IPS-NIHi11 (cell line): ENCODE measurements at regions not wholly inside any gene's neighbourhood (a gene's known extent, or its start where the extent isn't known, plus 50 kb on each side); places are given as distances from the start of the nearest gene placed in this dataset.

ENCODE experiments used
- DNase-seq: peaks from one replicate; pipeline ENCODE4 v3.0.0; 2012; ENCODE audit warnings: mixed read lengths, low spot score

DNA sequence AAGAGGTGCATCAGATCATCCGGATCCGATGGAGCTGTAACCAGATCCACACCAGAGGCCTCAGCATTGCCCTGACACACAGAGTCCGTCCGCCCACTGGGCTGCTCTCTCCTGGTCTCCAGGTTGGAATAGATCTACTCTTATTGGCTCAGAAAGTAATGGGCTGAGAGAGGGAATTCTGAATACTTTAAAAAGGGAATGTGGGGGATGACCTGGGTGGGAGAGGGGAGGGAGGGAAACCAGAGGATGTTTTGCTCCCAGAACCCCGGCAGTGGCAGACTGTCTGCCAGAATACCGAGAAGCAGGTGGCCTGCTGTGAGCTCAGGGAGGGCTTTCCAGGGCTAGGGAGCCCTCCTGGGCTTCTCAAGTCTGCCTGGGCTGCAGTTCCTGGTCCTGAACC is 126.5 kb downstream of the ENGASE start:
- DNase-seq = no peak

DNA sequence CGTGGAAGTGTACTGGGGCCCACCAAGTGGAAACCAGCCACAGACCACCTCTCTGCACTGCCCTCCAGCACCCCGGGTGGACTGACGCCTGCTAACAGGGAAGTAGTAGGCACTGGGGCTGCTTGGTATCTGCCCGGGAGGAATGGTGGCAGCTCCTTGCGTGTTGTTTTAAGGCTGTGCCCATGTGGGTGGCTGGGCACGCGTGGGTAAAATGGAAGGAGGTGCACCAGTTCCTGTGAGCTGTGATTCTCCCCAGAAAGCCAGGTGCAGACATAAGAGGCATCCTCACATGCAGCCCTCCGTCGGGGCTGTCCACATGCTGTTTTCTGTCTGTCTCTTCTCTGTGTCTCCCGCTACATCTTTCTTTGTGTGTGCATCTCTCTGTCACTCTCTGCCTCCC is 122.3 kb downstream of the ENGASE start:
- DNase-seq = no peak

DNA sequence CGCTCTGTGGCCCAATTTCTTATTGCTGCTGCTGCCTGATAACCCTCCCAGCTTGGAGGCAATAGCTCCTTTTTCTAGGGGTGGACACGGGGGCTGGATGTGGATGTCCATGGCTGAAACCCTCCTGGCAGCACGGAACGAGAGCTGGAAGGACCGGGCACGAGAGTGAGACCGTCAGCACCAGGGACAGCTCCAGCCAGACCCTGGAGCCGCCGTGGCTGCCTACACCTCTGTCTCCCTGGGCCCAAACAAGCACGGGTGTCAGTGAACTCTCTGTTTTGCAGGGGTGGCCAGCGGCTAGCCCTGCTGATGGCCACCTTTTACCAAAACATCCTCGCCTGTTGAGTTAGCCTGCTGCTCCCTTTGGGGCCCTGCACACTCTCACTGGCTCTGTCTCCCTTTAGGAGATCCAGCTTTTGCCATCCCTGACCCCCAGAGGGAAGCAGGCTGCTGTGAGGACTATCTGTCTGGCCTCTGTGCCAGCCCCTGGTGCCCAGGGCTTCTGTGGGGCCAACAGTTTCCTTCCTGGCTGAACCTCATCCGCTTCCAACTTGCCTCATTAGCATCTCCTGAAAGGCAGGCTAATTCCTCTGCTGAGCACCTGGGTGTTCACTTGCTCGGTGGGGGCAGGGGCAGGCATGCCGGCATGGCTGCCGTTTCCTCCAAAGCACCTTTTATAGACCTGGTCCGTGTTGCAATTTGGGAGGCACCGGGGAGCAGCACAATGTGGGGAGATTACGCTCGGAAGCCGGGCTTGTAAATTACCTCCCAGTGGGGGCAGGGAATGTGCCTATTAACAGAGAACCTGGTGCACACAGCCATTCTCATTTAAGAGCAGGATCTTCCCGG is 118.1 kb downstream of the ENGASE start:
- DNase-seq = peak; percentile 85

DNA sequence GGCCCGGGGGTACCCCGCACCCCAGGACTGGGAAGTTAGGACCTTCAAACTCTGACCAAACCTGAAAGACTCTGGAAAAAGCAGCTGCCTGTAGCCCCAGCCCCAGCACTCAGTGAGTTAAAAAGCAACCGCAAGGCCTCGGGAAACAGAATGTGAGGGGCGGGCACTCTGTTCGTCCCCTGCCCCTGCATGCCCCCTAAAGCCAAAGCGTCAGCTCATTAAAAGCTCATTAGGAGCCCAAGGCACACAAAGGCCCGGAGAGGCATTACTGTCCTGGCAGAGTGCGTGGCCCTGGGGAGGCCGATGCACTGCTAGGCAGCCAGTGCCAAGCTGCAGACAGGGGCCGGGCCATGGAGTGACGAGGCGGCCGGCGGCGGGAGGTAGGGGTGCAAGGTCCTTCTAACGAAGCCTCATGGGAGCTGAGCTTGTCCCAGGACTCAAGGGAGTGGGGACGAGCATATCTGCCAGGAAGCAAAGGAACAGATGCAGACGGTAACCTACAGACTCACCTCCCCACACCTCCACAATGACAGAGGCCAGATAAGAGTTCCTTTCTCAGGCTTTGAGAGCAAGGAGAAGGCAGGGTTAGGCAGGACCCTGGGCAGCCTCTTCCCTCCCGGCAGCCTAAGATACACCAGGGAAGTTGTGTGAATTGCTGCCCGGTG is 116.8 kb downstream of the ENGASE start:
- no peak for DNase-seq

DNA sequence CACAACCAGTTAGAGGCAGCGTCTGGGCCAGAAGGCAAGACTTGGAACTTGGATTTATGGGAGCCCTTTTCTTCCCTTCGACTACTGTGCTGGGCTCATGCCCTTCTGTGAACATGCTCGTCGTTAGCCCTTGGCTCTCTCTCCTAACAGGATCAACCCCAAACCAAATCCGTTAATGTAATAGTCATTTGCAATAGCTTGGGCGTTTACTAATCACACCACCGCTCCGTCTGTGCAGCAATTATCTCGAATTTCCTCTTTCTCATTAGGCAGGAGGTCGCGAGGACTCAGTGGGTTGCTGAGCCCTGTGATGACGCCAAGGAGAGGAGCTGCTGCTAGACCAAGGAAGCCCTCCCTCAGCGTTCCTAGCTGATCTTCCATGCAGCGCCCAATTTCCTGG is 114.7 kb downstream of the ENGASE start:
- DNase-seq = no peak

DNA sequence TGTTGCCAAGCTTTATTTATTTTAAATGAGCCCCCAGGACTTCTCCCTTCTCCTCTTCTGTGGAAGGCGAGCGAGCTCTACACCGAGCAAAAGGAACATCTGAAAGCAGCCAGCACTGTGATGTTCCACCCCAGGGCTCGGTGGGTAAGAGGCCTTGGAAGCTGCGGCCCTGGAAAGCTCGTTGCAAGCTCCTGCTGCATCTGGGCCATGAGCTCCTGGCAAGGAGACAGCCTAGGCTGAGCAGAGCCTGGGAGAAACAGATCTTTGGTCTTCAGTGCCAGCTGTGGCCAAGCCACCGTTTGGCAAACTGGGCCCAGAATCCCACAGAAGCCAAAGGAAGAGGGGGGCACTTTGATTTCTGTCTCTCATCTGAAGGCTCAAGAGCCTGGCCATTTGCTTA is 114.1 kb downstream of the ENGASE start:
- DNase-seq = no peak

DNA sequence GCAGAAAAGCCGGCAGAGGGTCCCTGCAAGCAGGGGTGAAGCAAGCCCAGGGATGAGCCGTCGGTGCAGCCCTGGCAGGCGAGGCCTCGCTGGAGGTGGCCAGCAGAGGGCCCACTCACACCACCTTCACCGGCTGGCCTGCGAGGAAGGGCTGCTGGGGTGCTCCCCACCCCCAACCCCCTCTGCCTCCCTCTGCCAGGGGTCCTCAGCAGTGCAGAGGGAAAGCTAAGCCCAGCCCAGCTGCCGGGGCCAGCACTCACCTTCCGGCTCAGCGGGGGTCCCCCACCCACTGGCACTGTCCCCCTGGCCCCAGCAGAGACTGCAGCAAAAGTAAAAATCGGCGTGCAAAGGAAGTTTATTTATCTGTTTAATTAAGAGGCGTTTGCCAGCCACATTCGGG is 113.4 kb downstream of the ENGASE start:
- peak; percentile 86 for DNase-seq

DNA sequence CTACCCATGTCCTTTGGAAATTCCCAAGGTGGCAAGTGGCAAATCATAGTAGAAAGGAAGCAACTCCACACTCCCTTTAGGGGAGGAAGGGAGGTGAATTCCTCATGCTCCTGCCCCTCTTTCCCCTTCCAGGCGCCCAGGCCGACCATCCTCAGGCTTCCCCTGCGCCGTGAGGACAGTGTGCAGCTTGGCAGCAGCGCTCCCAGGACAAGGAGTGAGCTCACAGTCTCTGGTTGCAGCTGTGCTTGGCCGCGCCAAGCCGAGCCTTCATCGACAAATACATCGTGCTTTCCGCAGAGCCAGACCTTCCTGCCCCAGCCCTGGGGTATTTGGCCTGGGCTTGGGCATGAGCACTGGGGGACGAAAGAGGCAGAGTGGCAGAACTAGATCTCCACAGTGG is 112.6 kb downstream of the ENGASE start:
- no peak for DNase-seq

DNA sequence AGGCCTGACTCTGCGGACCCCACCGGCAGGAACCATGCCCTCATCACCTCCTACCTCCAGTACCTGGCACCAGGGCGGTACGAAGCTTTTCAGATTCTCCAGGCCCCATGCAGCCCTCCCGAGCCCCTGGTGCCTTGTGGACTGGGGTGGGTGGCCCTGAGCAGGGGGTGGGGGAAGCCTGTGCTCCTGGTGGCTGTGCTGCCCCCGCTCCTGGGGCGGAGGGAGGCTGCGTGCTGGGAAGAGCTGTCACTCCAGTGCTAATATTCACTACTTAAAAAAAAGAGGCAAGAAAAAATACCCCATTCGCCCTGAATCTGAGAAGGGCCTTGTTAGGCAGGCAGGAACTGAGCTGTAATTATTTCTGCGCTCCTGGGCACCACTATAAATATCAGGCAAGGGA is 111.8 kb downstream of the ENGASE start:
- no peak for DNase-seq

DNA sequence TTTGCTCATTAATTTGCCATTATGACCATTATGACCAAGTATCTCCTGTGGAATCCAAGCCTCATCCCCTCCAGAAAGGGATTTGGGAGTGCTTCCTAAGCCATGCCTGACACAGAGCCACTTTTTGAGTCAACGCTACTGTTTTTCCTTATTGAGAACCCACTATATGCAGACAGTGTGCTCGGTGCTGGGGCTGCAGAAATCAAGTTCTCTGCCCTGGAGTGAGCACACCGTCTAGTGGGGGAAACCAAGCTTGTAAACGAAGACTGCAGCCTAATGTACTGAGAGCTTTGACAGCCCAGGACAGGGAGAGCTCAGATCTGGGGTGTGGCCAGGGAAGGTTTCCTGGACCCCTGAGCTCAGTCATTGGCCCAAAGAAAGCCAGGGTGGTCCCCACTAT is 111.0 kb downstream of the ENGASE start:
- no peak for DNase-seq

DNA sequence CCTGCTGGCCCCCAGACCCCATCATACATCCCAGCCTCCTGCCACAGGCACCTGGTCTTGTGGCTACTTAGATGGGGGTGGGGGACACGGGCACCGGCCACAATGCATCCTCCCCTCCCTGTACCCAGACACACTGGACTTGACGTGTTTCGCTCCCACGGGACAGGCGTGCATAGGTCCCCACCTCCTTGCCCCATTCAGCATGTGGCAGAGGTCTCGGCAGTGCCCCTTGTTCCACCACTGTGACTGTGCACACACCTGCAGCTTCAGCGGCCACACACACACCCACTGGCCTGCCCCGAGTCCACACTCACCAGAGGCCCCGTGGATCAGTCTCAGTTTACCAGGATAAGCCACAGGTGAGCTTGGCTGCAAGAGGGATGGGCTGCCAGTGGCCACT is 109.6 kb downstream of the ENGASE start:
- no peak for DNase-seq

DNA sequence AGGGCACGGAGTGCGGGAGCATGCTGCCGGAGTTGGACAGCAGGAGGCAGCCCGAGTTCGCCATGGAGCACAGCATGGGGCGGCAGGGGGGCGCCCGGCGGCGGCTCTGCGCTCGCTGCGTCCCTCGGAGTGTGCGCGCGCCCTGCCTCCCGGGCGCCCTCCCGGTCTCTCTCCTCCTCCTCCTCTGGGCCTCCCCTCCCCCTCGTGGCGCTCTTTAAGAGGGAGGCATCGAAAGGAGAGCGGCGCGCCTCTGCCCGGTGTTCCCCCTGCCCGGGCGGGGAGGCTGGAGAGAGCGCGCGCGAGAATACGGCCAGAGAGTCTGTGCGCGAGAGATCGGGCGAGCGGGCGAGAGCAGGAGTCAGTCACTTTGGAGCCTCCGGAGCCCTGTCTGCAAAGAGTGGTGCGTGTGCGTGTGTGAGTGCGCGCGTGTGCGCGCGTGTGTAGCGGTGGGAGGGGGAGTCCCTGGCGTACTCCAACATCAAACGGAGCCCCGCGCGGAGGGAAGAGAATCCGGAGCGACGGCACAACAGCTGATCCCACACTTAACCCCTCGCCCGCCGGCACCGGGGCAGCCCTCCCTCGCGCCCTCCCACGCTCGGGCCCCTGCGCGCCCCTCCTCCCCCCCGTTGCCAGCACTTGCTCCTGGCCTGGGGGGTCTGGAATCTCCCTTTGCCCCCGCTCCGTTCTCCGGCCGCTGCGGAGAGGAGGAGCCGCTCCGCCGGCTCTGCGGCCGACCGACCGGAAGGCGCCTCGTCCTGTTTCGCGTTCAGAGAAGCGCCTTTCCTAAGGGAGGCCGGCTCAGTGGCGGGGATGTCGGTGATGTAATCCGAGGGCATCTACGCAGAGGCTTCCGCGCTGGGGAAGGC is 108.9 kb downstream of the ENGASE start:
- DNase-seq = peak; percentile 90

DNA sequence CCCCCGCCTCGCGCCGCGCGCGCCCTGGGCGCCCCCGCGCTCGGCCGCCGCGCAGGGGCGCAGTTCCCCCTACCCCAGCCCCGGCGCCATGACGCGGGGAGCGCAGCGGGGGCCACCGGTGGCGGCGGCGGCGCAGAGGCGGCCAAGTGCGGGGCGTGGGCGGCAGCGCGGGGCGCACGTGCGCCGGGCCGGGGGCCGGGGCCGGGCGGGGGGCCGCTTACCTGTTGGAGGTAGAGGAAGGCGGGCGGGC is 108.3 kb downstream of the ENGASE start:
- no peak for DNase-seq

DNA sequence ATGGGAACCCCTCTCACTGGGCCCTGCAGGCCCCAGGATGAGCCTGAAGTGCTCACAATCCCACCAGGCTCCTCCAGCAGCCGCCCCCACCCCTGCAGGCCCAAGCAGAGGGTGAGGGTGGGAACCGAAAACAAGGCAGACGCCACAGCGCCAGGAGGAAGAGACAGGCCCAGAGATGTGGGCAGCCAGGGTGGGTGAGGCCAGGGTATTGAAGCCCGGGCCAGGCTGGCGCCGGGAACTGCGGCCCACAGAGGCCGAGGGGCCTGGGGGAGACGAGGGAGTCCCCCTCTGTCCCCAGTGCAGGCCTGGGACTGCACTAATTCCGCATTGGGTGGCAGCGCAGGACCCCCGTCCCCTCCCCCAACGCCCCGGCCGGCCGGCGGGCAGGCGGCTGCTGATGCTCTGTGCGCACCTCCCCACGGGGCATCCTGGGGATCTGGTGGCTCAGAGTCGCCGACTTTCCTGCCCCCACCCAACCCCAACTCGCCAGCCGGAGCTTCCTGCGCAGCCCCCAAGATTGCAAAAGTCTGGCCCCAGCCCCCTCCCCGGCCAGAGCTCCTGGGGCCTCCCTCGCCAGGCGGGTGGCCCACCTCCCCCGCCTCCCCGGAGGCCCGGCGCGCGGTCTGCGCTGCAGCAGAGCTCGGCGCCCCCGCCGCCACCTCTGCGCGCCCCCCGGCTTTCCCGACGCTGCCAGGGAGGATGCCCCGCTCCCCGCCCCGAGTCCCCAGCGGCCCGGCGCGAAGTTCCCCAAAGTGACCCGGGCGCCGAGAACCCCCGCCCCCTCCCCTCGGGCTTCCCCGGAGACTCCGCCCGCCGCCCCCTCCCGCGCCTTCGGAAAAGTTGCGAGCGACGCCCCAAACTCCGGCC is 107.8 kb downstream of the ENGASE start:
- peak; percentile 58 for DNase-seq

DNA sequence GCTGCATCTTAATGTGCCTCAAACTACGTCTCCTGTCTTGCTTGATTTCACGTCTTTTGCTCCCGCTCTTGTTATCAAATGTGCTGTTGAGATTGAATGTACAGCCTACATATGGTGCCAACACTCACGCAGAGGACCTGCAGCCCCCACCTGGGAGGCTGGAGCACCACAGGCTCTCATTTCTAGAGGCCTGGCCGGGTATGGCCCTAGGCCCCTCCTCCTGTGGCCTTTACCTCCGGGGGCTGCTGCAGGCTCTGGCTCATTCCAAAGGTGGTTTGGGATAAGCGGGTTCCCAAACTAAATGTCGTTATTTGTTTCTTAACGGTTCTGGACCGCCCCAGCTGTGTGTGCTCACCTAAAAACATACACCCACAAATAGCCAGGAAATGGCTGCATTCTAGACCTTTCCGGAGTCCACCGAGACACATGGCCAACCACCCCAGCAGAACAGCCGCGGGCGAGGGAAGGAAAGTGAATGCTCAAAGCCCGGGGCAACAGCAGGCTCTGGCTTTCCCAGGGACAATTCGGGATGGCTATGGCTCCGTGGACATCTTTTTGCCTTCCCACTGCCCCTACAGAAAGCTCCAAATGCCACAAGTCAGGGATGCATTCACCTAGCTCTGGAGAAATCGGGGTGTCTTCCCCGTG is 105.9 kb downstream of the ENGASE start:
- peak; percentile 52 for DNase-seq

DNA sequence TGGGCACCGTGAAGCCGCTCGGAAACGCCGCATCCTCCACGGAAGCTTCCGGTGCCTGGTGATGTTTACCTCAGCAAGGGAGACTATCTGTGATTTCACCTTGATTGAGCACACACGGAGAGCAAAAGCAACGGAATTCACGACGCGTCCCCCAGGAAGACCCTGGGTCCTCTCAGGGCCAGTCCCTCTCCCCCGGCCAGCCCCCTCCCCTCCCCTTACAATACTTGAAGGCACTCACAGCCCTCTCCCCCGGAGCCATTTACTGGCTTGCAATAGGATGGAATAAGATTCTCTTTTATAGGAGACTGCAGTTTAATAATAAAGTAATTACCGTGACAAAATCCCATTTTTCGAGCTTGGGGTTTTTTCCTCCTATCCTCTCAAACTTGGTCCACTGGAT is 104.7 kb downstream of the ENGASE start:
- DNase-seq = no peak

DNA sequence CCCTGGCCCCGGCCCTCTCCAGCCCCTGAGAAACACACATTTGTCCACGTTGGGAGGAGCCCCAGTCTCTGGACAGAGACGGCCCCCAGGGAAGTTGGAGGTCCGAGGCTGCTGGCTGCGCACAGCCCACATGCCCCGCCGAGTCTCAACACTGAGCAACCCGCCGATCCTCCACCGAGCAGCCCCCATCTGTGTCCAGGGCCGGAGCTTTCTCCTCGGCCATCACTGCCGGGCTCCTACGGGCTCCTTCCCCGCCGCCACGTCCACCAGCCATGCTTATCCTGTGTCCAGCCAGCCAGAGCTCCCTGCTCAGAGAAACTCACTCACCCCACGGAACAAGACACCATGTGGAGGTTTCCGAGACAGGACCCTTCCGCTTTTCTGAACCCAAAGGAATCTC is 103.3 kb downstream of the ENGASE start:
- DNase-seq = no peak

DNA sequence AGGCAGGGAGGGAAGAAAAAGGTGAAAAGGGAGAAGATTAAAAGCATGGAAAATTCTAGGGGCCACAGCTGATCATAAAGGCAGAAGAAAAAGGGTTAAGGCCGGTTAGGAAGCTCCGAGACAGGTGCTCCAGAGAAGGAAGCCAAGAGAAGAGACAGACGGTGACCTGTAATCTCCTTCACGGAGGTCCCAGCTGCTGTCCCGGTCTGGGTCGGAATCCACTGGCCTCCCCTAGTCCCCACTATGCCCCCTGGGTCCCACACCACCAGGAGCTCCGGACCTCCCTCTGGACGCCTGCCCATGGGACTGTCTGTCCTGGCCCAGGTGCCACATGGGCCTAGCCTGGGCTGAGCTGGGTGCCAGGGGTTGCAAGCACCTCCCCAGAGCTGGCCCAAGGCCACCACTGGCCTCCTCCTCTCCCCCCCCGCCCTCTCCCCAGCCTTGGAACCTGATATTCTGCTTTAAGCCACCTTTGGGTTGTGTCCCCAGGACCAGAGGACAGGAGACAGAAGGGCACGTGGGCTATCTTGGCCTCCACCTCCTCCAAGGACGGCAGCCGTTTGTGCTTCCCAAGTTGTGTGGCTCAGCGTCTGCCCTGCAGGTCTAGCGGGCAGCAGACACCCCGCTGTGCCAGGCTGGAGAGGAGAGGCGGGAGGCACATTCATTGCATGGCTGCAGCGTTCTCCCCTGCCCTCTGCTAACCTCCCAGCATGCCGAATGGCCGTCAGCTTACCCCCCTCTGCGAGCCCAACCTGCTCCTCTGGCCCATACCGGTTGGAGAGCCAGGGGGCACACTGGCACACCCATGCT is 102.4 kb downstream of the ENGASE start:
- DNase-seq = peak; percentile 55

DNA sequence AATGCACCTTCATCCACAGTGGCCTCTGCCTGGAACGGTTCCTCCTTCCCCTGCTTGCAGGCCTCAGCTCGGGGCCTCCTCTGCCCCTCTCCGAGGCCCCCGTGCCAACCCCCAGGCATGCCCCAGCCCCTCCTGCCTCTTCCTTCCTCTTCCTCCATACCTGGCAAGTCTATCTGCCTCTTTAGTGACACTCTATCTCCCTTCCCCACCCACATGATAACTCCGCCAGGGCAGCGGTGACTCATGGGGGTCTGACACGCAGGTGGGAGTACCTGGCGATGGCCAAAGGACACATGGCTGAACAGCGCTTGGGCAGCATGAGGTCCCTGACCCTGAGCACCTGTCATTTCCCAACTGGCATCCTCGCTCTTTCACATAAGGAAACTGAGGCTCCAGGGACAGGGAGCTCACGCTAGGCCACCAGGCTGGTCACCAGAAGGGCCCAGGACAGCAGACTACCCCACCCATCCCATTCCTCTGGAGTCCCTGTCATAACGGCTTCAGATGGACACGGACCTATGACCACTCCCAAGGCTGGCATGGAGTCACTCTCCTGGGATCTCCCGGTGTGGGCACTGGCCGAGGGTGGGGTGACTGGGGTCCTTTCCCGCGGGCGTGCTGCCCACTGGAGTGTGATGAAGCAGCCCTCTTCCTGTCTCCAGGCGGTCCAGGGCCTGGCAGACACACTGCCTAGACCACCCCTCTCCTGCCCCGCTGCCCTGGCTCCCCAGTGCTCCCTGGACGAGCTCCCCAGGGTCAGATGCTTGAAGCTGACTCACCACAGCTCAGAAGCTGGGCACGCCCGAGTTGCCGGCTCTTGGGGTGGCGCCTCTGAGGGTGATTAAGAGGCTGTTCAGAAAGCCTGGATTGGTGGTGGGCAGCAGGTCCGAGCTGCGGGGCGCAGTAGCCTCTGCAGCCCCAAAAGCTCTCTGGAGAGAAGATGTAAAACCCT is 100.6 kb downstream of the ENGASE start:
- DNase-seq = no peak
